22Rv1 (cell line): ENCODE measurements at regions not wholly inside any gene's neighbourhood (a gene's known extent, or its start where the extent isn't known, plus 50 kb on each side); places are given as distances from the start of the nearest gene placed in this dataset.

Experiments
- H3K27ac ChIP-seq: fragments of 450-650 bp; 2 replicates; pipeline ENCODE4 v1.5.1; 2017
- ZFX ChIP-seq: fragments of 450-650 bp; IDR thresholded peaks from 2 replicates; pipeline ENCODE4 v1.6.1; 2017; ENCODE audit warnings: antibody characterized with exemption, borderline replicate concordance
- TF ChIP-seq, protein P1 (sequence below): fragments of 450-650 bp; IDR thresholded peaks from 2 replicates; pipeline ENCODE4 v1.5.1; 2017; ENCODE audit warnings: mild to moderate bottlenecking

DNA sequence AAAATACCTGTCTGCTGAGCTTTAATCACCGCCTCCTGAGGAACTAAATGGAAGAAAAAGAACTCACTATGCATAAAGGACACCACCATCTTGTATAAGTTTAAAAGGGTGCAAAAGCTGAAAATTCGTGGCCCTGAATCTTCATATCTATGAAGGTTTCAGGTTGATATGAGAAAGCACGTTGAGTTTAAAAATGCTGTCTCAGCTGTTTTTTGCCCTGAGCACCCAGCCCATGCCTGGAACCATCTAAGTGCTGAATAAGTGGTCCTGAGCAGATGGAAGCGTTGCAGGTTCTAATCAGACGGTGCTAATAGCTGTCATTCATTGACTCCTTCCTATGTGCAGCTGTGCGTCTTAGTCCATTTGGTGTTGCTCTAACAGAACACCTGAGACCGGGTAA, 467.4 kb downstream of the EIPR1 start:
- TF ChIP-seq ZFX, result no peak
- TF ChIP-seq, protein P1, sequence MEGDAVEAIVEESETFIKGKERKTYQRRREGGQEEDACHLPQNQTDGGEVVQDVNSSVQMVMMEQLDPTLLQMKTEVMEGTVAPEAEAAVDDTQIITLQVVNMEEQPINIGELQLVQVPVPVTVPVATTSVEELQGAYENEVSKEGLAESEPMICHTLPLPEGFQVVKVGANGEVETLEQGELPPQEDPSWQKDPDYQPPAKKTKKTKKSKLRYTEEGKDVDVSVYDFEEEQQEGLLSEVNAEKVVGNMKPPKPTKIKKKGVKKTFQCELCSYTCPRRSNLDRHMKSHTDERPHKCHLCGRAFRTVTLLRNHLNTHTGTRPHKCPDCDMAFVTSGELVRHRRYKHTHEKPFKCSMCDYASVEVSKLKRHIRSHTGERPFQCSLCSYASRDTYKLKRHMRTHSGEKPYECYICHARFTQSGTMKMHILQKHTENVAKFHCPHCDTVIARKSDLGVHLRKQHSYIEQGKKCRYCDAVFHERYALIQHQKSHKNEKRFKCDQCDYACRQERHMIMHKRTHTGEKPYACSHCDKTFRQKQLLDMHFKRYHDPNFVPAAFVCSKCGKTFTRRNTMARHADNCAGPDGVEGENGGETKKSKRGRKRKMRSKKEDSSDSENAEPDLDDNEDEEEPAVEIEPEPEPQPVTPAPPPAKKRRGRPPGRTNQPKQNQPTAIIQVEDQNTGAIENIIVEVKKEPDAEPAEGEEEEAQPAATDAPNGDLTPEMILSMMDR, result no peak
- H3K27ac ChIP-seq, result no peak overlapping the region

DNA sequence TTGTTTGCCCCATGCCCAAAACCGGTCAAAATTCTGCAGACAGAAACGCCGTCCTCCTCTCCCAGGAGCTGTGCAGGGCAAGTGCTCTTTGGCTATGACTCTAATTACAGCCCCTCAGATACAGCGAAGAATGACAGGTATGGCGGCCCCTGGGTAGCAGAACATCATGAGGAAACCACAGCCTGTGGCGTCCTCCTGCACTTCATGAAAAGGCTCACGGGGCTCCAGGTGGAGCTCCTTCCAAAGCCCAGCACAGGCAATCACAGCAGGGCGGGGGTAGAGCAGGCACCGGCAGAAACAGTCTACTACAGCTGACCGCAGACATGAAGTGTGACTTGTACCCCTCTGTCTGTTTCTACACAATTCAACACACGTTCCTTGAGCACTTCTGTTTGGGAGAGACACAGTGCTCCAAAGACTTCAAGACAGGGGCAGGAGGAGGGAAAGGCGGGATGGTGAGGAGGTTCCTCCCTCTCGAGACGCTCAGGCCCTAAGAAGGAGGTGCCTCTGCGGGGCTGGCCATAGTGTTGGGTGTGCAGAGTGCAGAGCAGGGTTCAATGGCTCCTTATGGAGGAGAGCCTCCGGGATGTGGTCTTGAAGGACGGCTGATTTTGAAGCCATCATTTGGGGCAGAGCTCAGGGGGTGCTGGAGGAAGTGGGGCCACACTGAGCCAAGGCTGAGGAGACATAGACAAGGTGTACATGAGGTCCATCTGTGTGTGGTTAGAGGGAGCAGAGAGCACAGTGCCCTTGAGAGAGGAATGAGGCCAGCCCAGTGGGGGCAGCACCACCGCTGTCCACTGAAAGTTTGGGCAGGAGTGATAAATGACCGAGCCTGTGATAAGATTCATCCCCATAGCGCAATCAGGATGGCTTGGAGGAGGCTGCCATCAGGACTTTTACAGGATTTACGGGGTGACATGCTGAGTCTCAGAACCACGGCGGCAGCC, 468.3 kb downstream of the EIPR1 start:
- H3K27ac ChIP-seq, result no peak overlapping the region
- TF ChIP-seq, protein P1, result no peak
- TF ChIP-seq ZFX, result no peak

DNA sequence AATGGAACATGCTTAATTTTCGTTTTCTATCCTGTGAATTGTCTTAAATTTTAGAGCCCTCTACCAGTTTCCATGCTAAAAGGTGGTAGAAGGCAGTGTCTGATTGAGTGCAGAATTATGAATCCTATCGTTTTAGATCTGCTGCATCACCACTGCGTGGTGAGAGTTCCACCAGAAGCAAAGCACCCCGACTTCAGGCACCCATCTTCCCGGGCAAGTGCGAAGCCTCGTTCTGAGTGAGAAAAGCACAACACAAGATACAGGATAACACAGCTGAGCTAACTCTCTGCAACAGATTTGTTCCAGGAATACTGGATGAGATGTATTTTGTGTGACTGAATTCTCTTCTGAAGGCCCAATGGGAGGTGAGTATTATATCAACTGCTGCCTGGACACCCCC, 471.5 kb downstream of the EIPR1 start:
- no peak for TF ChIP-seq ZFX
- TF ChIP-seq, protein P1, result no peak
- H3K27ac ChIP-seq, result no peak overlapping the region

DNA sequence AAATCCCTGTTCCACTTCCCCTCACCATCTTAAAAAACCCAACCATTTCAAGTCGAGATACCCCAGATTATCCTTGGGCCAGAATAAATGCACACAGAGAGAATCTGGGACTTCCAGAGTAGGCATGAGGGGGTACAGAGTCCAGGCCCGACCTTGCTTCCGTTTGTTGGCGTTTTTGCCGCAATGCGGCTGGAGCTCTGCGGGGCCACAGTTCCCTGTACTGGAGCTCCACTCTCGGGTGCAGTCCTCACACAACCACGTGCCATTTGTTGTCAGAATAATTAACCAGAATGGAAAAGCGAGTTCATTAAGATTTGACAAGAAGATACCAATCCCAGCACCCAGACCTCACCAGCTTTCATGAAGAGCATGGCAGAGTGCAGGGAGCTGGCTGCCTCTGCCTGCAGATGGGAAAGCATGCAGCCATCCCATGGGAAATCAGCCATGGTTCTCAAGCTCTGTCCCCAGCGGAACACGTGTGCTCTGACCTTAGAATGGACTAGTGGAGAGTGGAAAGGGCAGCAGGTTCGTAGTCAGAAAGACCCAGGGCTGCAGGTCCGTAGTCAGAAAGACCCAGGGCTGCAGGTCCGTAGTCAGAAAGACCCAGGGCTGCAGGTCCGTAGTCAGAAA, 472.8 kb downstream of the EIPR1 start:
- TF ChIP-seq, protein P1, result no peak
- TF ChIP-seq ZFX, result no peak
- H3K27ac ChIP-seq, result no peak overlapping the region

DNA sequence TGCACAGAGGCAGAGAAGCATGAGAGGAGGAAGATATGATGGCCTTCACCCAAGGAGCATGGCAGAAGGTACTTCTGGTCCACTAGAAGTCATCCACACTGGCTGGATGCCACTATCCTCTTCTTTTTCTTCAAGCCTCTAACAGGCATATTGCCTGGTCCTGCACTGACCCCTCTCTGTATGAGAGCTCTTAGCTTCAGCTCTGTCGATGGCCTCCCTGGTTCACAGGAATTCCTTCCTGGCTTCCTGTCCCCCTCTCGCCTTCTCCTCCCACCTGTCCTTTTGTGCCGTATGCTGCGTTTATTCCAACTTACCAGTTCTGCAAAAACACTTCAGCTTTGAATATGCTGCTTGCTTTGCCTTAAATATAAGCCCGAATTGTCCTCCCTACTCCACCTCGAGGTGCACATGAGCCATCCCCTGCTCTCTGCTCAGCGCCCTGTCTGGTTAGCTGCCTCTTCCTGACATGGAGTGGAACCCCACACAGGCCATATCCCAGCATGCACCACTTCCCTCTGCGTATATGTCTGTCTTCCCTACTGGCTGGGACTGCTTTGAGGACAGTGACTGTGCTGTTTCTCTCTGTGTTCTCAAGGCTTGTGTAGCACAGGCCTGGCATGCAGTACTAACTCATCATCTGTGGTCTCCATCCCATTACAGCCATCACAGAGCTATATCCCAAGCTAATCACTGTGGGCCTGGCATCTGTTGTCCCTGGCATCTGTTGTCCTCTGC, 474.9 kb downstream of the EIPR1 start:
- no peak overlapping the region for H3K27ac ChIP-seq
- TF ChIP-seq, protein P1, result no peak
- no peak for TF ChIP-seq ZFX

DNA sequence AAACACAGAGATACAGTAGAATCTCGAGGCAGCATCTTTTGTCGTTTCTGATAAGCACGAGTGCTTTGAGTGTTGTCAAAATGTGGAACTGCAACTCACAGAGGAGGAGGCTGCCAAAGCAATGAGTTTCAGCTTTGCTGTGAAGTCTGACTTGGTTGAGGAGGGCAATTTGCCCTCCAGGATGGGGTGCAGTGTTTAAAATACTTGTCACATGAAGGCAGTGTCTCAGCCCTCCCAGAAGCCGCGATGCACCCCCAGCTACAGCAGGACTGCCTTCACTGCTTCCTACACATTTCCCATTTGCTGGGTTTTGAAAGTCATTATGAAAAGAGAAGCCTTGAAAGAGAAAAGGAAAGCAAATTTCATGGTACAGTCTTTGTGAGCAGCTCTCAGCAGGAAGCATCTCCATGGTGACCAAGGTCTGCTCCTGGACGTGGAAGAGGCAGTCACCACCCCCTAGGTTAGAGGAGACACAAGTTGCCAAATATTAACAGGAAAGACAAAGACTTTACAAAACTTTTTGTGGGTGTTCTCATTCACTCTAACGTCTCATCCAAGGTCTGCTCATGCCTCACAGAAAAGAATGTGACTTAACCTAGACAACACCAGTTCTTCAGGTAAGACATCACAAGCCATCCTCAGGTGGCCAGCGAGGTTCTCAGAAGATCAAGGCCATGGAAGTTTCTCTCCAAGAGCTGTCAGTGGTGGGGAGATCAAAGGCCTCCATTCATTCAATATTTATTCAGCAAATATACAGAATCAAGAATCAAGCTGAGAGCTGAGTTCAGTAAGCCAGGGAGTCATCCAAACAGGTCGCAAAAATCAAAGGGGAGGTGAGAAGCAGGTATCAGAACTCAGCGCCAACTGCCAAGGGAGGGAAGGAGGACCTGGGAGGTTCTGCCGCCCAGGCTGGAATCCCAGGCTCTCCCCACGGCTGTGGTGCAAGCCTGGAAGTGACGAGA, 476.0 kb downstream of the EIPR1 start:
- TF ChIP-seq, protein P1, result no peak
- no peak for TF ChIP-seq ZFX
- H3K27ac ChIP-seq, result no peak overlapping the region
